Liver (tissue), 8 donors: ENCODE measurements at regions not wholly inside any gene's neighbourhood (a gene's known extent, or its start where the extent isn't known, plus 50 kb on each side); places are given as distances from the start of the nearest gene placed in this dataset.

Experiments used
- DNase-seq: peaks from one replicate; pipeline ENCODE4 v3.0.0-alpha.2; 2017; ENCODE audit warnings: low spot score
- H3K27ac ChIP-seq, 2 donors: one replicate each; pipeline ENCODE4 v1.7.0; 2013; ENCODE audit warnings: inconsistent platforms in 2 of 2, low read length in 2 of 2, control low read depth in 1 of 2, low read depth in 1 of 2, mild to moderate bottlenecking in 1 of 2
- H3K27me3 ChIP-seq, 4 donors: one replicate each; pipeline versions ENCODE4 v1.6.1 to v1.7.0; 2013; ENCODE audit warnings: low read length in 3 of 4, inconsistent platforms in 1 of 4, mild to moderate bottlenecking in 1 of 4, moderate library complexity in 1 of 4; ENCODE audit not compliant: control insufficient read depth in 4 of 4, insufficient read depth in 4 of 4
- H3K36me3 ChIP-seq, 4 donors: one replicate each; pipeline versions ENCODE4 v1.6.1 to v1.7.0; 2013; ENCODE audit warnings: low read length in 3 of 4, mild to moderate bottlenecking in 3 of 4, low read depth in 1 of 4, moderate library complexity in 1 of 4; ENCODE audit not compliant: control insufficient read depth in 4 of 4, insufficient read depth in 3 of 4
- H3K4me1 ChIP-seq, 4 donors: one replicate each; pipeline versions ENCODE4 v1.6.1 to v1.7.0; 2013; ENCODE audit warnings: low read length in 3 of 4, mild to moderate bottlenecking in 3 of 4, moderate library complexity in 1 of 4; ENCODE audit not compliant: control insufficient read depth in 4 of 4, insufficient read depth in 4 of 4
- H3K4me3 ChIP-seq, 3 donors: one replicate each; pipeline versions ENCODE4 v1.6.1 to v1.7.0; 2013; ENCODE audit warnings: low read length in 3 of 3, control low read depth in 1 of 3, low read depth in 1 of 3, mild to moderate bottlenecking in 1 of 3
- H3K9ac ChIP-seq, 2 donors: one replicate each; pipeline ENCODE4 v1.7.0; 2013; ENCODE audit warnings: low read length in 2 of 2, mild to moderate bottlenecking in 2 of 2, moderate library complexity in 2 of 2, control low read depth in 1 of 2, low read depth in 1 of 2
- H3K9me3 ChIP-seq, 4 donors: one replicate each; pipeline versions ENCODE4 v1.6.1 to v1.7.0; 2013; ENCODE audit warnings: low read length in 3 of 4; ENCODE audit not compliant: control insufficient read depth in 4 of 4
- CTCF ChIP-seq: fragments of 150-350 bp; IDR thresholded peaks from 2 replicates; pipeline ENCODE4 v1.5.1; 2017; ENCODE audit warnings: improper control_type of control experiment, low read depth, low read length; ENCODE audit not compliant: missing input control
- FOXA1 ChIP-seq: IDR thresholded peaks from 2 replicates; pipeline ENCODE4 v1.6.1; 2016; ENCODE audit warnings: antibody characterized with exemption
- GABPA ChIP-seq, 2 donors: IDR thresholded peaks in 1 of 2; conservative IDR thresholded peaks in 1 of 2; 2 replicates each; pipeline ENCODE4 v1.6.1; 2016; ENCODE audit warnings: antibody characterized with exemption in 2 of 2, mild to moderate bottlenecking in 1 of 2, moderate library complexity in 1 of 2
- HNF4A ChIP-seq, 2 donors: conservative IDR thresholded peaks; 2 replicates each; pipeline ENCODE4 v1.6.1; 2016; ENCODE audit warnings: antibody characterized with exemption in 2 of 2, mild to moderate bottlenecking in 2 of 2
- MAX ChIP-seq: IDR thresholded peaks from 2 replicates; pipeline ENCODE4 v1.6.1; 2016; ENCODE audit warnings: antibody characterized with exemption
- NR2F2 ChIP-seq: IDR thresholded peaks from 2 replicates; pipeline ENCODE4 v1.6.1; 2016; ENCODE audit warnings: antibody characterized with exemption
- RAD21 ChIP-seq, 2 donors: IDR thresholded peaks; 2 replicates each; pipeline ENCODE4 v1.6.1; 2016; ENCODE audit warnings: antibody characterized with exemption in 2 of 2, mild to moderate bottlenecking in 2 of 2
- TAF1 ChIP-seq: conservative IDR thresholded peaks from 2 replicates; pipeline ENCODE4 v1.6.1; 2016; ENCODE audit warnings: antibody characterized with exemption, mild to moderate bottlenecking
- YY1 ChIP-seq: IDR thresholded peaks from 2 replicates; pipeline ENCODE4 v1.6.1; 2016; ENCODE audit warnings: antibody characterized with exemption, mild to moderate bottlenecking
- ZBTB33 ChIP-seq: IDR thresholded peaks from 2 replicates; pipeline ENCODE4 v1.6.1; 2016; ENCODE audit warnings: antibody characterized with exemption
- WGBS: extraction: QIAGEN DNeasy Blood & Tissue Kit; methylation state at CpG from one replicate; pipeline ENCODE4 v1.1.7; 2013; 5-methylcytosine and 5-hydroxymethylcytosine counted together
- donor health status: healthy.
- donor health status: healthy.
- donor health status: healthy.
- donor health status: healthy.
- donor health status: healthy.

GRCh38 chr10:111756217-111757061 is 427.1 kb downstream of the GPAM start:
- DNase-seq: peak; percentile 35
- peaks cover 0 to 5% (median 0%) of the 10 kb centered on the region in 4 donors for H3K27me3 ChIP-seq
- 33% methylated on average over 14 of the region's 14 CpGs for WGBS
- no peak overlapping the region for H3K4me3 ChIP-seq
- no peak overlapping the region for H3K9ac ChIP-seq
- H3K27ac ChIP-seq: no peak overlapping the region
- no peaks in the 10 kb centered on the region for H3K9me3 ChIP-seq
- TF ChIP-seq ZBTB33 (no peak), RAD21 (IDR thresholded peaks at IDR 0.05) (peak; percentile 75 to 84), YY1 (peak; percentile 30), CTCF (peak; percentile 59), MAX (no peak), NR2F2 (no peak)
- no peaks in the 10 kb centered on the region for H3K36me3 ChIP-seq
- no peaks in the 10 kb centered on the region for H3K4me1 ChIP-seq

- Histone ChIP-seq H3K4me1 (no peaks in the 10 kb centered on the region), H3K9me3 (no peaks in the 10 kb centered on the region), H3K9ac (no peak overlapping the region), H3K27me3 (peaks cover 0 to 5% (median 0%) of the 10 kb centered on the region in 4 donors), H3K4me3 (no peak overlapping the region), H3K36me3 (no peaks in the 10 kb centered on the region), H3K27ac (no peak overlapping the region)
- 75% methylated on average over 3 of the region's 3 CpGs for WGBS
- no peak for DNase-seq
- no peak for TF ChIP-seq MAX
- no peak for TF ChIP-seq HNF4A (conservative IDR thresholded peaks at IDR 0.05)
- no peak for TF ChIP-seq GABPA (IDR thresholded peaks at IDR 0.05 in 1 of 2, conservative IDR thresholded peaks at IDR 0.05 in 1 of 2)
- no peak for TF ChIP-seq TAF1
- no peak for TF ChIP-seq NR2F2
- no peak for TF ChIP-seq CTCF
- no peak for TF ChIP-seq FOXA1
Measured at GRCh38 chr10:111758593-111758992, 425.0 kb downstream of the GPAM start.
